ENCODE measurements at regions not wholly inside any gene's neighbourhood (a gene's known extent, or its start where the extent isn't known, plus 50 kb on each side); places are given as distances from the start of the nearest gene placed in this dataset.

DNA sequence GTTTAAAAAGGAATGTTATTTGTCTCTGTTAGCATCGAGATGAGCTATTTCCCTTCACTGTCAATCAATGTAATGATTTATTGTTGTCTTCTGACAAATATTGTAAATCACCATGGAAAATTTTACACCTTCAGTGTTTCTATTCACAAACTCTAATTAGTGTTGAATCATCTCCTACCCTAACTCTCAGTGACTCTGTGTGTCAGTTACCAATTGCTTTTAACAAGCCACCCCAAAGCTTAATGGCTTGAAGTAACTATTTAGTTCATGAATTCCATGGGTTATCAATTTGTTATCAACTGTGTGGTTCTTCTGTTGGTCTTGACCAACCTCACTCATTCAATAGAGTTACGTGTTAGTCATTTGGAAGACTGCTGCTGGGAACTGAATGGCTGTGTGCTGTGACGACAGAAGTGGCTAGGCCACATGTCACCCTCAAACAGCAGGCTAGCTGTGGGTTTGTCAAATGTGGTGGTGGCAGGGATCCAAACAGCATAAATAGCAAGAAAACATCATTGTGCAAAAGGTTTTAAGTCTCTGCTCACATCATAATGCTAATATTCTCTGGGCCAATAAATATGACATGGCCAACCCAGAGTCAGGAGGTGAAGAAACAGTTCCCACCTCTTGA, 910.8 kb upstream of the CDH2 start:
- TF ChIP-seq EZH2 (IDR thresholded peaks at IDR 0.05; ENCODE audit: low read length) = no peak
- TF ChIP-seq, protein P1, sequence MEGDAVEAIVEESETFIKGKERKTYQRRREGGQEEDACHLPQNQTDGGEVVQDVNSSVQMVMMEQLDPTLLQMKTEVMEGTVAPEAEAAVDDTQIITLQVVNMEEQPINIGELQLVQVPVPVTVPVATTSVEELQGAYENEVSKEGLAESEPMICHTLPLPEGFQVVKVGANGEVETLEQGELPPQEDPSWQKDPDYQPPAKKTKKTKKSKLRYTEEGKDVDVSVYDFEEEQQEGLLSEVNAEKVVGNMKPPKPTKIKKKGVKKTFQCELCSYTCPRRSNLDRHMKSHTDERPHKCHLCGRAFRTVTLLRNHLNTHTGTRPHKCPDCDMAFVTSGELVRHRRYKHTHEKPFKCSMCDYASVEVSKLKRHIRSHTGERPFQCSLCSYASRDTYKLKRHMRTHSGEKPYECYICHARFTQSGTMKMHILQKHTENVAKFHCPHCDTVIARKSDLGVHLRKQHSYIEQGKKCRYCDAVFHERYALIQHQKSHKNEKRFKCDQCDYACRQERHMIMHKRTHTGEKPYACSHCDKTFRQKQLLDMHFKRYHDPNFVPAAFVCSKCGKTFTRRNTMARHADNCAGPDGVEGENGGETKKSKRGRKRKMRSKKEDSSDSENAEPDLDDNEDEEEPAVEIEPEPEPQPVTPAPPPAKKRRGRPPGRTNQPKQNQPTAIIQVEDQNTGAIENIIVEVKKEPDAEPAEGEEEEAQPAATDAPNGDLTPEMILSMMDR (optimal IDR thresholded peaks at IDR 0.05 in 1 of 3, IDR thresholded peaks at IDR 0.05 in 1 of 3, conservative IDR thresholded peaks at IDR 0.05 in 1 of 3; ENCODE audit: extremely low read depth in 1 of 3, insufficient read depth in 2 of 3, low read length in 3 of 3) = no peak

Measured in keratinocyte (primary cell).